Hindlimb muscle (tissue), 1 donor: ENCODE measurements at regions not wholly inside any gene's neighbourhood (a gene's known extent, or its start where the extent isn't known, plus 50 kb on each side); places are given as distances from the start of the nearest gene placed in this dataset.
"Not testable (repeated sequence)": the region's sequence is repeated elsewhere in the genome, so short reads cannot be mapped to it uniquely, and the experiment has no call there.

Experiments
- DNase-seq: peaks from one replicate; pipeline ENCODE4 v3.0.0-alpha.2; 2013

DNA sequence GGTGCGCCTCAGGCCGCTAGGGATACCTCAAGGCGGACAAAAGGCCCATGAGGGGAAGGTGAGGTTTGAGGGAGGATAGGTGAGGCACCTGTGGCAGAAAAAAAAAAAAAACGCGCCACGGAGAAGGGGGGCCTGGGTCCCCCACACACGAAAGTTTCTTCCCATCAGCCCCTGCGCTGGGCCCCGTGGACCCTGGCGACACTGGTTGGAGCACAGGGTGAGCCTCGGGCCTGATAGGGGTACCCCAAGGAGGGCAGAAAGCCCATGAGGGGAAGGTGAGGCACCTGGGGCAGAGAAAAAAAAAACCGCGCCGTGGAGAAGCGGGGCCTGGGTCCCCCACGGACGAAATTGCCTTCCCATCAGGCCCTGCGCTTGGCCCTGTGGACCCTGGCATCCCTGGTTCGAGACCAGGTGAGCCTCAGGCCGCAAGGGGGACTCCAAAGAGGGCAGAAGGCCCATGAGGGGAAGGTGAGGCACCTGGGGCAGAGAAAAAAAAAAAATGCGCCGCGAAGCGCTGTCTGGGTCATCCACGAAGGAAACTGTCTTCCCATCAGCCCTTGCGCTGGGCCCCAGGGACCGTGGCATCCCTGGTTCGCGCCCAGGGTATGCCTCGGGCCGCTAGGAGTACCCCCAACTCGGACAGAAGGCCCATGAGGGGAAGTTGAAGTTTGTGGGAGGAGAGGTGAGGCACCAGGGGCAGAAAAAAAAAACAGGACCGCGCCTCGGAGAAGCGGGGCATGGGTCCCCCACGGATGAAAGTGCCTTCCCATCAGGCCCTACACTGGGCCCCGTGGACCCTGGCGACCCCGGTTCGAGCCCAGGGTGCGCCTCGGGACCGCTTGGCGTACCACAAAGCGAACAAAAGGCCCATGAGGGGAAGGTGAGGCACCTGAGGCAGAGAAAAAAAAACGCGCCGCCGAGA lies 226.2 kb downstream of the CCDC74A start:
- DNase-seq: no peak

DNA sequence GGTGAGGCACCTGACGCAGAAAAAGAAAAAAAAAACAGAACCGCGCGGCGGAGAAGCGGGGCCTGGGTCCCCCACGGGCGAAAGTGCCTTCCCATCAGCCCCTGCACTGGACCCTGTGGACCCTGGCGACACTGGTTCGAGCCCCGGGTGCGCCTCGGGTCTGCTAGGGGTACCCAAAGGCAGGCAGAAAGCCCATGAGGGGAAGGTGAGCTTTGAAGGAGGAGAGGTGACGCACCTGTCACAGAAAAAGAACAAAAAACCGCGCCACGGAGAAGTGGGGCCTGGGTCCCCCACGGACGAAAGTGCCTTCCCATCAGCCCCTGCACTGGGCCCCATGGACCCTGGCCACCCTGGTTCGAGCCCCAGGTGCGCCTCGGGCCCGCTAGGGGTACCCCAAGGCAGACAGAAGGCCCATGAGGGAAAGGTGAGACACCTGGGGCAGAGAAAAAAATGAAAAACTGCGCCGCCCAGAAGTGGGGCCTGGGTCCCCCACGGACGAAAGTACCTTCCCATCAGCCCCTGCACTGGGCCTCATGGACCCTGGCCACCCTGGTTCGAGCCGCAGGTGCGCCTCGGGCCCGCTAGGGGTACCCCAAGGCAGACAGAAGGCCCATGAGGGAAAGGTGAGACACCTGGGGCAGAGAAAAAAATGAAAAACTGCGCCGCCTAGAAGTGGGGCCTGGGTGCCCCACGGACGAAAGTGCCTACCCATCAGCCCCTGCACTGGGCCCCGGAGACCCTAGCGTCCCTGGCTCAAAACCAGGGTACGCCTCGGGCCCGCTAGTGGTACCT lies 227.4 kb downstream of the CCDC74A start:
- no peak for DNase-seq

DNA sequence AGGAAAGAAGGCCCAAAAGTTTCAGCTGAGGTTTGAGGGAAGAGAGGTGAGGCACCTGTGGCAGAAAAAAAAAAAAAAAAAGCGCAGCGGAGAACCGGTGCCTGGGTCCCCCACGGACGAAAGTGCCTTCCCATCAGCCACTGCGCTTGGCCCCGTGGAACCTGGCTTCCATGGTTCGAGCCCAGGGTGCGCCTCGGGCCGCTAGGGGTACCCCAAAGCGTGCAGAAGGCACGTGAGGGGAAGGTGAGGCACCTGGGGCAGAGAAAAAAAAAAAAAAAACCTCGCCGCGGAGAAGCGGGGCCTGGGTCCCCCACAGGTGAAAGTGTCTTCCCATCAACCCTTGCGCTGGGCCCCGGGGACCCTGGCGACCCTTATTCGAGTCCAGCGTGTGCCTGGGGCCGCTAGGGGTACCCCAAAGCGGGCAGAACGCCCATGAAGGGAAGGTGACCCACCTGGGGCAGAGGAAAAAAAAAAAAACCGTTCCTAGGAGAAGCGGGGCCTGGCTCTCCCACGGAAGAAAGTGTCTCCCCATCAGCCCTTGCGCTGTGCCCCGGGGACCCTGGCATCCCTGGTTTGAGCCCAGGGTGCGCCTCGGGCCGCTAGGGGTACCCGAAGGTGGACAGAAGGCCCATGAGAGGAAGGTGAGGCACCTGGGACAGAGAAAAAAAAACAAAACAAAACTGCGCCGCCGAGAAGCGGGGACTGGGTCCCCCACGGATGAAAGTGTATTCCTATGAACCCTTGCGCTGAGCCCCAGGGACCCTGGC lies 228.6 kb downstream of the CCDC74A start:
- no peak for DNase-seq

DNA sequence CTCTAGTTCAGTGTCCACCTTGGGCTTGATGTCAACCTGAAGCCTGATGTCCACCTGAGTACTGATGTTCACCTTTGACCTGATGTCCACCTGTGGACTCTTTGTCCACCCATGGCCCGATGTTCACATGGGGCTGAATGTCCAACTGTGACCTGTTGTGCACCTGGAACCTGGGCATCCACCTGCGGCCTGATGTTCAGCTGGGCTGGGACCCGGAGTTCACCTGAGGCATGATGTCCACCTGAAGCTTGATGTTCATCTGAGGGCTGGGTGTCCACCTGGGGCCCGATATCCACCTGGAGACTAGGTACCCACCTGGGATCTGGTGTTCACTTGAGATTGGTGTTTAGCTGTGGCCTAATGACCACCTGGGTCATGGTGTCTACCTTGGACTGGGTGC lies 231.3 kb downstream of the CCDC74A start:
- DNase-seq: not testable (repeated sequence)

DNA sequence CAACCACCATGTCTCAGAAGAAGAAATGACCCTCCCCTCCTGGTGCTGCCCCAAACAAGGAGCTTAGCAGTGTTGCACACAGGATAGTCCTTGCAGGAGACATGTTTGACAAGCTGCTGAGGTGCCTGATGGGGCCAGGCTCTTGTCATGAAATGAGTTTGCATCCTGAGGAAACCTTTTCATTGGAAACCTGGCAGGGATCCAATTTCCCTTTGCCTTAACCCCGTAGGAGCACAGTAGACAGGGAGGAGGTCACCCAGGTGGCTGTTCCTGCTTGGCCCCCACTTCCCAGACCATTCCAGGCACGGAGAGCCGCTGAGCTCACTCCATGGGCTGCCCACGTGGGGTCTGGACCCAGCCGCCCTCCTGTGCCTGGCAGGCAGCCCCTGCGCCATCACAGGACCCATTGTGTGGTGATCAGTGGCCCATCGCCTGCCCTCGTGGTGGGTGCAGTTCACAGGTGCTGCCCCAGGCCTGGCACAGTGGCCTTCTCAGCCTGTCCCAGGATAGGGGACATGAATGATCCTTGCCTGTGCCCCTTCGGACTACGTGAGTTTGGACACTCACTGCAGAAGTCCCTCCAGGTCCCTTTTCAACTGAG lies 247.4 kb downstream of the CCDC74A start:
- DNase-seq: not testable (repeated sequence)

DNA sequence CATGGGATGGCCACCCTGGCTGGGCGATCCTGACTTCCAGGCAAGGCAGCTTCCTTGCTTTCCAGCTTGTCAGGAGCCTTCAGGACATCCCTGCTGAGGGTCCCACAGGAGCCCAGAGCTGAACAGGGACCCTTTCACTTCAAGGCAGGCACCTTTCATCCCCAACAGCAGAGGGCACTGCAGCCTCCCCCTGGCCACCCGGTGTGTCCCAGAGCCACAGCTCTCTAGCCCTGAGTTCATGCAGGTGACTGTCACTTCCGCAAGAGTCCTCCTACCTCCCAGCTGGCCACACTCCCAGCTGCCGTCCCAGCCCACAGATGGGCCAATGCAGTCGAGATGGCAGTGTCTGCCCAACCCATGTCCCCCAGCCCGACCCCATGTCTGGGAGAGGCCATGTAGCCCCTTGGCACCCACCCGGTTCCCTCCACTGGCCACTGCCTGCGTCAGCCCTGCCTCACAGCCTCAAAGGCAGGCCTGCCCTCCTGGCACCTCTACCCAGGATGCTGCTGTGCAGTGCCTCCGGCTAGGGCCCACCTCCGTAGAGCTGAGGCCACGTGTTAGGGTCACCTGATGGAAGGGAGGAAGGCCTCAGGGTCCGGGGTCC lies 248.3 kb downstream of the CCDC74A start:
- not testable (repeated sequence) for DNase-seq

DNA sequence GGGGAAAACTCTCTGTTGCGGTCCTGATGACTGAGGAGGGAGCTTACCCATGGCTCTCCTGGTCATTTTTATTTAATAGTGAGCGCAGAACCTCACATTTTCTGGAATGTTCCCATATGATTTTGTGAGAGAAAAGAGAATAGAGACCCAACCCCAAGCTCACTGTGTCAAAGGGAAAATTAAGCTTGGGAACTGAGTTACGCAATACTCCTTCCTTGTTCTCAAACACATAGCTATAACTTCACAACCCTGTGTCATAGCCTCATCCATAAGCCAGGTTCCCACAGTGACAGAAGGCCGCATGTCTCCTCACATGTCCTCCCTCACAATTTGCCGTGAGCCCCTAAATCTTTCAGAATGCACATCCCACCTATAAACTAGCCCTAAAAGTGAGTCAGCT lies 252.8 kb downstream of the CCDC74A start:
- DNase-seq: not testable (repeated sequence)

DNA sequence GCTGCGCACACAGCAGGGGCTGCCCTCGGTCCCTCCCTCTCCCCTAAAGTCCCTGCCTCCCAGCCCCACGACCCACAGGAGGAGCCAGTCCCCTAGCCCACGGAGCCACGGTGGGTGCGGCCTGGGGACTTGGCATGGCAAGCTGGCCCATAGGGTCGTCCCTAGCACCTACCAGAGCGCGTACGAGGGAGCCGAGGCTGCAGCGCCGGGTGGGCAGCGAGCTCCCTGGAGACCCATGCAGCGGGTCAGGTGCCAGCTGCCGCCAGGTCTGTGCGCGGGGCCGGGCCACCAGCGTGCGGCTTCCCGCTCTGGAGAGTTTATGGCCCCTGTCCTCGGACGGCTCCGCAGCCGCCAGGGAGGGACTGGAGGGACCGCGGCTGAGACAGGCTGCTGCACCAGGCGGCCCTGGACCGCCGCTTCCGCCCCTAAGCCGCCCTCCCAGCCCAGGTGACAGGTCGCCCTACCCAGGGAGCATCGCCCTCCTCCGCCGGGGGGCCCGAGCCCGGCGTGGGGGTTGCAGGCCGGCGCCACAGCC lies 273.6 kb downstream of the CCDC74A start:
- DNase-seq: no peak

DNA sequence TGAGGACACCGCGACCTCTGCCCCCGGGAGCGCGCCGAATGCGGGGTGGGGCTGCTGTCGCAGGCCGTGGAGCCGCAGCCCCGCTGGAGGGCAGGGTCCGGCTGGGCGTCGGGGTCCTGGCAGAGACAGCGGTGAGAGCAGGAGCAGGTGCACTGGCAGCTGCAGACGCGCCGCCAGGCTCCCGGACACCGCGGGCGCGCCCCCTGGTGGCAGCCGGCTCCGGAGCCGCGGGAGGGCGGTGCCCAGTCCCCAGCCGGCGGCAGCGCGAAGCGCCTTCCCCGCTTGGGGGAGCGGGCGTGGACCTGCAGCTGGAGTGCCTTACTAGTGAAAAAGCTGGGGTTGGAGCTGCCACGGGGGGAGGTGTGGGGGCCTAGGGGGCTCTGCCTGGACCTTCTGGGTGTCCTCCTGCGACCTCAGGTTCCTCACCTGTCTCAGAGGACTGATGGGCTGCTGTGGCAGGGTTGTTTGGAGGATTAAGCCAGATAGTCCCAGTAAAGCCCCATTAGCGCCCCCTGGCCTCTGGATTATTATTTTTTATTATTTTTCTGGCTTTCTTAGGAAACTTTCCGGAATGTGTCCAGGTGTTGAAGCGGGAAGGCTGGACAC lies 274.2 kb downstream of the CCDC74A start:
- peak; percentile 9 for DNase-seq

DNA sequence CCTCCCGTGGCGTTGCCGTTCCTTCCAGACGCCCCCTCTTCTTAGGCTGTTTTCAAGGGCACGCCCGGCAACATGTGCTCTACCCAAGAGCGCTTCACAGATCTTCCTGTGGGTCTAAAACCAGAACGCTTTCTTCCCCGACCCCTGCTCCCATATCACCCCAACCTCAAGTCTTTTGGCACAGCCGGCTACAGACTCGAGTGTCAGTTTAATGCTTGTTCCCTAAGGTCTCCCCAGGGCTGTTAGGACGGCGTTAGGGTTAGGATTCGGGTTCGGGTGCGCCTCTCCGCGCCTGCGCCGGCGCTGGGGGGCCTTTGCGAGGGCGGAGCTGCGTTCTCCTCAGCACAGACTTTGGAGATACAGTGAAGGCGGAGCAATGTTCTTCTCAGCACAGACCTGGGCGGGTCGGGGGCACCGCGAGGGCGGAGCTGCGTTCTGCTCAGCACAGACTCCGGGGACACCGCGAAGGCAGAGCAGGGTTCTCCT lies 274.7 kb downstream of the CCDC74A start:
- peak; percentile 1 for DNase-seq

DNA sequence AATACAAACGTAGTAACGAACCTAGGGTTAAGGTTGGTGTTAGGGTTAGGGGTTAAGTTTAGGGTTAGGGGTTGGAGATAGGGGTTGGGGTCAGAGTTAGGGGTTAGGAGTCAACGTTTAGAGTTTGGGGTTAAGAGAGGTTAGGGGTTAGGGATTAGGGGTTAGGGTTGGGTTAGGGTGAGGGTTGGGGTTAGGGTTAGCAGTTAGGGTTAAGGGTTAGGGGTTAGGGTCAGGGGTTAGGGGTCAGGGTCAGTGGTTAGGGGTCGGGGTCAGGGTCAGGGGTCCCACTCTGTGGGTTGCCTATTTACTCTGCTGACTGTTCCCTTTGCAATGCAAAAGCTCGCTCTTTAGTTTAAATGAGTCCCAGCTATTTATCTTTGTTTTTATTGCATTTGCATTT lies 275.5 kb downstream of the CCDC74A start:
- not testable (repeated sequence) for DNase-seq

DNA sequence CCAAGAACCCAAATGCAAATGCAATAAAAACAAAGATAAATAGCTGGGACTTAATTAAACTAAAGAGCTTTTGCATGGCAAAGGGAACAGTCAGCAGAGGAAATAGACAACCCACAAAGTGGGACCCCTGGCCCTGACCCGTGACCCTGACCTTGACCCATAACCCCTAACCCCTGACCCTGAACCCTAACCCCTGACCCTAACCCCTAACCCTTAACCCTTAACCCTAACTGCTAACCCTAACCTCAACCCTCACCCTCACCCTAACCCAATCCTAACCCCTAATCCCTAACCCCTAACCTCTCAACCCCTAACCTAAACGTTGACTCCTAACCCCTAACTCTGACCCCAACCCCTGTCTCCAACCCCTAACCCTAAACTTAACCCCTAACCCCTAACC lies 284.9 kb downstream of the CCDC74A start:
- DNase-seq: not testable (repeated sequence)

DNA sequence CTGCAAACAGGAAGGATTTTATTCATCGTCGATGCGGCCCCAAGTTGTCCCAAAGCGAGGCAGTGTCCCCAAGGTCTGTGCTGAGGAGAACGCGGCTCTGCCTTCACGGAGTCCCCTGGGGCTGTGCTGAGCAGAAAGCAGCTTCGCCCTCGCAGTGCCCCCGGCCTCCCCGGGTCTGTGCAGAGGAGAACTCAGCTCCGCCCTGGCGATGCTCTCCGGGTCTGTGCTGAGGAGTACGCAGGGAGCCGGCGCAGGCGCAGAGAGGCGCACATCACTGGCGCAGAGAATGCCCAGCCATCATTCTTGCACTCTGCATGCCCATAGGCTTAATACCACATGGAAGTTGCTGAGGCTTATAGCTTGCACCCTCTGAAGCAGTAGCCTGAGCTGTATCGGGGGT lies 285.7 kb downstream of the CCDC74A start:
- not testable (repeated sequence) for DNase-seq

DNA sequence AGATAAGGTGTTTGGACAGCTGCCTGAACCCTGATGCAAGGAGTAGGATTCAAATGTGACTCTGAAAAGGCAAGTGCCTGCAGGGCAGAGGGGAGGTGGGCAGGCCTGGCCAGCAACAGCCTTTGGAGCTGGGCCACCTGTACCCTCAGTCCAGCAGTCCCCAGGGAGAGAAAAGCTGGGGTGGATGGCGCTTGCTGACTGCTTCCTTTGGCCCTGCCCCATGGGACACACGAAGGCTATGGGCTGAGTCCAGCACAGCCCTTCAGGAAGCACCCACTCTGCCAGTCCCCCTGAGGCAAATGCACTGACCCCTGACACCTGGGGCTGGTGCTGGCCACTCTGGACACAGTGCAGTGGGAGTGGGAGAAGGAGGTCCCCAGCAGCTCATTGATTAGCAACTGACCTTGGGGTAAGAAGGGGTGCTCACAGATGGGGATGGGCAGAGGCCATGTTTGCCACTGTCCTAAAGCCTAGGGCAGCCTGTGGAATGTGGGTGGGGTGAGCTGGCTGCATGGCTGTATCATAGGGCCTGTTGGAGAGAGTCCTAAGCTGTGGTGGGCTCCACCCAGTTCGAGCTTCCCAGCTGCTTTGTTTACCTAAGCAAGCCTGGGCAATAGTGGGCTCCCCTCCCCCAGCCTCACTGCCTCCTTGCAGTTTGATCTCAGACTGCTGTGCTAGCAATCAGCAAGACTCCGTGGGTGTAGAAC lies 290.7 kb downstream of the CCDC74A start:
- not testable (repeated sequence) for DNase-seq

DNA sequence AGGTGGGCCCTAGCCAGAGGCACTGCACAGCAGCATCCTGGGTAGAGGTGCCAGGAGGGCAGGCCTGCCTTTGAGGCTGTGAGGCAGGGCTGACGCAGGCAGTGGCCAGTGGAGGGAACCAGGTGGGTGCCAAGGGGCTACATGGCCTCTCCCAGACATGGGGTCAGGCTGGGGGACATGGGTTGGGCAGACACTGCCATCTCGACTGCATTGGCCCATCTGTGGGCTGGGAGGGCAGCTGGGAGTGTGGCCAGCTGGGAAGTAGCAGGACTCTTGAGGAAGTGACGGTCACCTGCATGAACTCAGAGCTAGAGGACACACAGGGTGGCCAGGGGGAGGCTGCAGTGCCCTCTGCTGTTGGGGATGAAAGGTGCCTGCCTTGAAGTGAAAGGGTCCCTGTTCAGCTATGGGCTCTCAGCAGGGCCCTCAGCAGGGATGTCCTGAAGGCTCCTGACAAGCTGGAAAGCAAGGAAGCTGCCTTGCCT lies 294.6 kb downstream of the CCDC74A start:
- not testable (repeated sequence) for DNase-seq

DNA sequence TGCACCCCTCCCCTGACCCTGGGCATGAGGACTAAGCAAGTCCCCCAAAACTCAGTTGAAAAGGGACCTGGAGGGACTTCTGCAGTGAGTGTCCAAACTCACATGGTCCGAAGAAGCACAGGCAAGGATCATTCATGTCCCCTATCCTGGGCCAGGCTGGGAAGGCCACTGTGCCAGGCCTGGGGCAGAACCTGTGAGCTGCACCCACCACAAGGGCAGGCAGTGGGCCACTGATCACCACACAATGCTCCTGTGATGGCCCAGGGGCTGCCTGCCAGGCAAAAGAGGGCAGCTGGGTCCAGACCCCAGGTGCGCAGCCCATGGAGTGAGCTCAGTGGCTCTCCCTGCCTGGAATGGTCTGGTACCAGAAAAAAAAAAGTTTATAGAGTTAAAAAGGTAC lies 295.4 kb downstream of the CCDC74A start:
- DNase-seq: not testable (repeated sequence)

DNA sequence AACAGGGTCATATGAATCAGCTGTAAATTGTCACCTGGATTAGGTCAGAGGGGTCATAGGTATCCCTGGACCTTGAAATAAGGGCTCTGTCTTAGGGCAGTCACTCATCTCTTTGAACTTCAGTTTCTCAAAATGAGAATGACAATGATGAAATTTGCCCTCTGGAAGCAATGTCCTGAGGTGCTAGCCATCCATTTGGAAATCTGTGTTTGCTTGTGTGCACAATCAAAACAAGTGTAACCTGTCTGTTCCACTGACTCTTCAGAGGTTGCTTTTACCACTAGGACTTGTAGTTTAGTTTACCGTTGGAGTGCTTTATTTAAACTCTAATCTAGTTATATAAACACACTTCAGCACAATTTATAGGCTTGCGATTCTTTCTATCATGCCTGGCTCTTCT lies 297.3 kb downstream of the CCDC74A start:
- DNase-seq: not testable (repeated sequence)

DNA sequence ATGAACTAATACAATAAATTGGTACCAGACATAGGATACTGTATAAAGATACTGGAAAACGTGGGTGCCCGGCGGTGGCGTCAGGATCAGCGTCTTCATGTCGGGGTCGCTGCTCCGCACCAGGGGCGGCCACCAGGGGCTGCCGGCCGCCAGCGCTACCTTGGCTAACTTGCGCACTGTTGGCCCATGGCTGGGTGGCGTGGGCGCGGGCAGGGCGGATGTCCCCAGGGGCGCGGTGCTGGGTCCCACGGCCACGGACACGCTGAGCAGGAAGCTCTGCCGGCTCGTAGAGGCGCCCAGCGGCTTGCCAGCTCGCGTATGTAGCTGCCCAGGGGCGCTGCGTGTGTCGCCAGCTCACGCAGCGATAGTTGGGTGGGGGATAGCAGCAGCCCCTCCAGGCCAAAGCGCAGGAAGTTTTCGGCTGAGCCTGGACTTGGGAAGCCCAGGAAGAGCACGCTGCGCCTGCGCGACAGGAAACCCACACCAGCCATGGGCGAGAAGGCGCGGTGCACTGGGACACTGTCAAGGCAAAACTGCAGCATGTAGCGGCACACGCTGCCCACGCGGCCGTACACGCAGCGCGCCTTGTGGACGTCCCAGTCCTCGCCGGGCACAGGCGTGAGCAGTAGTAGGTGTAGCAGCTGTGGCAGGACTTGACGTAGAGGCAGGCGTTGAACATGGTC lies 299.9 kb downstream of the CCDC74A start:
- DNase-seq: no peak

DNA sequence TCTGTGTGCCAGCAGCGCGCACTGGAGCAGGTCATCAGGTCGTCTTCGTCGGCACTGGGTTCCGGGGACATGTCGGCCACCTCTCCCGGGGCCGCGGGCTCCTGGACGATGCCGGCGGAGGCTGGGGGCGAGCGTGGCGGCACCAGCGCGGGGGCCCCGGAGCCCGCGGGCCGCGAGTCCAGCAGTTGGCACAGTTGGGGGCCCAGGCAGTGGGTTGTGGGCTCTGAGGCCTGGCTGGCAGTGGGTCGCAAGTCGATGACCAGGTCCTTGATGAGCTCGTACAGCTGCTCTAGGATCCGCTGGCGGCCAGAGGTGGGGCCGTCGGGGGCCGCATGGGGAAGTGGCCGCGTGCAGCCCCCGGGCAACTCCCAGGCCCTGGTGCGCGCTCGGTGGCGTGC lies 300.5 kb downstream of the CCDC74A start:
- no peak for DNase-seq
